Transverse colon (tissue), 4 donors: ENCODE measurements at regions not wholly inside any gene's neighbourhood (a gene's known extent, or its start where the extent isn't known, plus 50 kb on each side); places are given as distances from the start of the nearest gene placed in this dataset.

Experiments
- DNase-seq: peaks from one replicate; pipeline ENCODE4 v3.0.0-alpha.2; 2019
- H3K27ac ChIP-seq, 4 donors: fragments of 200-600 bp; sonication (generic); 2 replicates each; pipeline ENCODE4 v1.5.1; 2016 to 2018; ENCODE audit warnings: inconsistent platforms in 4 of 4
- H3K27me3 ChIP-seq: fragments of 200-600 bp; sonication (generic); 2 replicates; pipeline ENCODE4 v1.5.1; 2017; ENCODE audit warnings: inconsistent platforms
- H3K36me3 ChIP-seq, 4 donors: fragments of 200-600 bp; sonication (generic); 2 replicates each; pipeline ENCODE4 v1.5.1; 2017 to 2019; ENCODE audit warnings: inconsistent platforms in 4 of 4
- H3K4me1 ChIP-seq, 4 donors: fragments of 200-600 bp; sonication (generic); 2 replicates each; pipeline ENCODE4 v1.5.1; 2017 to 2020; ENCODE audit warnings: inconsistent platforms in 4 of 4
- H3K4me3 ChIP-seq, 4 donors: fragments of 200-600 bp; sonication (generic); 1 replicate in 1 of 4; 2 replicates in 3 of 4; pipeline versions ENCODE4 v1.5.1 to v1.6.1; 2017 to 2019; ENCODE audit warnings: inconsistent platforms in 4 of 4
- H3K9me3 ChIP-seq, 2 donors: fragments of 200-600 bp; sonication (generic); 2 replicates each; pipeline ENCODE4 v1.5.1; 2017 to 2019; ENCODE audit warnings: inconsistent platforms in 2 of 2
- EP300 ChIP-seq: sonication (generic); formaldehyde crosslinking; IDR thresholded peaks from one replicate; pipeline ENCODE4 v1.6.1; 2017; ENCODE audit warnings: antibody characterized with exemption, low read depth
- POLR2A ChIP-seq: fragments of 450-650 bp; IDR thresholded peaks from one replicate; pipeline ENCODE4 v1.6.1; 2016; ENCODE audit warnings: antibody characterized with exemption, mild to moderate bottlenecking, moderate library complexity
- POLR2AphosphoS5 ChIP-seq, 3 donors: sonication (generic); formaldehyde crosslinking; IDR thresholded peaks; one replicate each; pipeline ENCODE4 v1.6.1; 2016; ENCODE audit warnings: antibody characterized with exemption in 3 of 3
- WGBS, 2 donors: methylation state at CpG; one replicate each; pipeline ENCODE4 v1.1.5; 2018; ENCODE audit warnings: low coverage in 1 of 2; 5-methylcytosine and 5-hydroxymethylcytosine counted together
- in situ Hi-C, 4 donors: fragments of 200-750 bp; cut with MboI; loops; one replicate each; pipeline versions ENCODE4 v1.15.0 to v1.15.1; 2017; ENCODE audit warnings: low sequenced_read_pairs in 3 of 4, low pct_ligation_motif_present in 1 of 4, low pct_unique_long_range_greater_than_20kb in 1 of 4
- intact Hi-C: fragments of 100-400 bp; cut with DNase I; formaldehyde crosslinking; loops from one replicate; pipeline ENCODE4 v1.15.1; 2023; ENCODE audit warnings: low total_unique reads
- TF ChIP-seq, protein P1 (sequence below), 5 experiments: fragments of 200-600 bp in 3 of 5; fragments of 450-650 bp in 2 of 5; sonication (generic) in 3 of 5; IDR thresholded peaks; 1 replicate in 2 of 5; 2 replicates in 3 of 5; pipeline ENCODE4 v1.5.1; 2016 to 2017; ENCODE audit warnings: antibody characterized with exemption in 5 of 5, inconsistent platforms in 3 of 5, mild to moderate bottlenecking in 2 of 5, moderate library complexity in 1 of 5

DNA sequence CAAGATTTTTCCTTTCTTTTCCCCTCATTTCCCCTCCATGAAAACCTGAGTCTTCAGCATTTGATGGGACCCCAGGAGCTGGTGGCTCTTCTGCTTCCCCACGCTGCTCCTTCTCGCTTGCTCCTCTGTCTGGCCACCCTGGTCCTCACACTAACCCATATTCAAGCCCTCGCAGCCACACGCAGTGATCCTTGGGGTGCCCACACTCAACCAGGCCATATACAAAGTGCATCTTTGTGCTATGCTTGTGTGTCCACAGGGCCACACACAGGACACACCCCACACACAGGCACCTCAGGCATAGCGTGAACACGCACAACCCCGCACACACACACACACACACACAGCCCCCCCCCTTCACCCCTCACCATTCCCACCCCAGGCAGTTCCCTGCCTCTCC is 132.1 kb downstream of the URI1 start:
- H3K36me3 ChIP-seq, result no peaks in the 10 kb centered on the region
- TF ChIP-seq POLR2AphosphoS5 (IDR thresholded peaks at IDR 0.05) (no peak), POLR2A (no peak), EP300 (no peak)
- TF ChIP-seq, protein P1, sequence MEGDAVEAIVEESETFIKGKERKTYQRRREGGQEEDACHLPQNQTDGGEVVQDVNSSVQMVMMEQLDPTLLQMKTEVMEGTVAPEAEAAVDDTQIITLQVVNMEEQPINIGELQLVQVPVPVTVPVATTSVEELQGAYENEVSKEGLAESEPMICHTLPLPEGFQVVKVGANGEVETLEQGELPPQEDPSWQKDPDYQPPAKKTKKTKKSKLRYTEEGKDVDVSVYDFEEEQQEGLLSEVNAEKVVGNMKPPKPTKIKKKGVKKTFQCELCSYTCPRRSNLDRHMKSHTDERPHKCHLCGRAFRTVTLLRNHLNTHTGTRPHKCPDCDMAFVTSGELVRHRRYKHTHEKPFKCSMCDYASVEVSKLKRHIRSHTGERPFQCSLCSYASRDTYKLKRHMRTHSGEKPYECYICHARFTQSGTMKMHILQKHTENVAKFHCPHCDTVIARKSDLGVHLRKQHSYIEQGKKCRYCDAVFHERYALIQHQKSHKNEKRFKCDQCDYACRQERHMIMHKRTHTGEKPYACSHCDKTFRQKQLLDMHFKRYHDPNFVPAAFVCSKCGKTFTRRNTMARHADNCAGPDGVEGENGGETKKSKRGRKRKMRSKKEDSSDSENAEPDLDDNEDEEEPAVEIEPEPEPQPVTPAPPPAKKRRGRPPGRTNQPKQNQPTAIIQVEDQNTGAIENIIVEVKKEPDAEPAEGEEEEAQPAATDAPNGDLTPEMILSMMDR (IDR thresholded peaks at IDR 0.05), result no peak

DNA sequence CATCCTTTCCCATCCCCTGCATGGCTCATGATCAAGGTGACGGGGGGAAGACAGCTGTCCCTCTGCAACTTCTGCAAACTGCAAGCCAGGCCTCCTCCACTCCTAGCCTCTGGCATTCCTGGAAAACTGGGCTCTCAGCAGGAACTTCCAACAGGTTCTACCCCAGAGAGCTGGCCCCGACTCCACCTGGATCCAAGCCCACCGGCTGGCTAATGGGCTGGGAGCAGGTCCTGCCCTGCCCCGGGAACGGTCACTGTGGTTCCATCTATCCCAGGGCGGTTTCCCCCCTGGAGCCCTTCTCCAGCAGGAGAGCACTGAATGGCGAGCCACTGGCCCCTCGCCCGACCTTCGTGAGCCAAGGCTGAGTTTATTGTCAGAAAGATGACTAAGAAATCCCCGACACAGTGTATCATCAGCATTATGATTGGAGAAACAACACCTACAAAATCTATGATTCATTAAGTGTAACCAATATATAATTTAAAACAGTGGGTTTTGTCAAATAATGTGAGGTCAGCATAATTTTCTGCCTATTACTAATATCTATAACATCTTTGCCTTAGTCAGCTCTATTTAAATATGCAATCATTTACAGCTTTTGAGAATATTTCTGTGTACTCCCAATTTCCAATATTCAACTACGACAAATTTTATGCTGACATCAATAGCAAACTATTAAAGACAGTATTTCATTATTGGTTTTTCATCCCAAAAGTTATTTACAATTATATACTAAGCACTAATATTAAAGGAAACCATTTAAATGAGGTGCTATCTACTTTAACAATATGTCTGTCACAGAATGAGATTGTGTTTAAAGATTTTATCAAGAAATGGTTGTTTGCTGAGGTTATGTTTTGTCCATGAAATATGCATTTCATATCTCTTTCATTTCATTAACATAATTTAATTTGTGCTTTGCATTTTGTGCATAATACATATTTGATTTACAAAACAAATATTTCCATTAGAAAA is 133.0 kb downstream of the URI1 start:
- Histone ChIP-seq H3K27me3 (no peaks in the 10 kb centered on the region), H3K9me3 (no peaks in the 10 kb centered on the region), H3K4me1 (no peaks in the 10 kb centered on the region), H3K36me3 (no peaks in the 10 kb centered on the region), H3K27ac (no peak overlapping the region), H3K4me3 (no peak overlapping the region)
- WGBS, 2 donors, result 89 to 91% methylated on average over 6 to 12 of the region's 12 CpGs
- TF ChIP-seq, protein P1 (IDR thresholded peaks at IDR 0.05), result no peak
- TF ChIP-seq POLR2AphosphoS5 (IDR thresholded peaks at IDR 0.05) (no peak), POLR2A (no peak), EP300 (no peak)
- in situ Hi-C loops (no loop called here), intact Hi-C loops (no loop called here)
- DNase-seq, result no peak

More for the DNA sequence above, 132.1 kb downstream of the URI1 start:
- Histone ChIP-seq H3K27me3 (no peaks in the 10 kb centered on the region), H3K4me3 (no peak overlapping the region), H3K27ac (no peak overlapping the region), H3K4me1 (no peaks in the 10 kb centered on the region), H3K9me3 (no peaks in the 10 kb centered on the region)
- intact Hi-C loops (no loop called here), in situ Hi-C loops (no loop called here)
- DNase-seq, result no peak
- WGBS, 2 donors, result 93% methylated on average over 7 of the region's 7 CpGs; no CpG with 5 or more reads in 1 of the 2 donors

DNA sequence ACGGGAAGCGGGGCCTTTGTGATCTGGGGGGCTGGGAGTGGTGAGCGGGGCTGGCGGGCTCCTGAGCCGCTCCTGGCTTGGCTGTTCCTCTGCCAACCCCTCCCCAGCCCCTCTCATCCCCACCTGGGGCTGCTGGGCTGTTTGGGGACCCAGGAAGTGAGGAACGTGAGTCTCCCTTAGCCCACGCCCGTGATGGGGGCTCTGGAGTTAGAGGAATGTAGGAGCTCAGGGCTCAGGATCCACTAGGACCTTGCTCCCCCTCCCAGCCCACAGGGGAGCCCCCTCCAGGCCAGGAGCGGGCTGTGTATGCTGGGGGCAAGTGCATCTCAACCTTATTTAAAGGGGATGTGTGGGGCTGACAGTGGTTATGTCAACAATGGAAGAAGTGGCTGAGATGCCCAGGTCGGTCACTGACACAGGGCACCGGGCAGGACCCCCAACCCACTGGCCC is 134.1 kb downstream of the URI1 start:
- in situ Hi-C loops (no loop called here), intact Hi-C loops (no loop called here)
- Histone ChIP-seq H3K36me3 (no peaks in the 10 kb centered on the region), H3K9me3 (no peaks in the 10 kb centered on the region), H3K4me3 (no peak overlapping the region), H3K27ac (no peak overlapping the region), H3K4me1 (no peaks in the 10 kb centered on the region), H3K27me3 (no peaks in the 10 kb centered on the region)
- no peak for TF ChIP-seq POLR2A
- TF ChIP-seq, protein P1 (IDR thresholded peaks at IDR 0.05), result no peak
- WGBS, 2 donors, result 73% methylated on average over 11 of the region's 11 CpGs; no CpG with 5 or more reads in 1 of the 2 donors
- no peak for DNase-seq

DNA sequence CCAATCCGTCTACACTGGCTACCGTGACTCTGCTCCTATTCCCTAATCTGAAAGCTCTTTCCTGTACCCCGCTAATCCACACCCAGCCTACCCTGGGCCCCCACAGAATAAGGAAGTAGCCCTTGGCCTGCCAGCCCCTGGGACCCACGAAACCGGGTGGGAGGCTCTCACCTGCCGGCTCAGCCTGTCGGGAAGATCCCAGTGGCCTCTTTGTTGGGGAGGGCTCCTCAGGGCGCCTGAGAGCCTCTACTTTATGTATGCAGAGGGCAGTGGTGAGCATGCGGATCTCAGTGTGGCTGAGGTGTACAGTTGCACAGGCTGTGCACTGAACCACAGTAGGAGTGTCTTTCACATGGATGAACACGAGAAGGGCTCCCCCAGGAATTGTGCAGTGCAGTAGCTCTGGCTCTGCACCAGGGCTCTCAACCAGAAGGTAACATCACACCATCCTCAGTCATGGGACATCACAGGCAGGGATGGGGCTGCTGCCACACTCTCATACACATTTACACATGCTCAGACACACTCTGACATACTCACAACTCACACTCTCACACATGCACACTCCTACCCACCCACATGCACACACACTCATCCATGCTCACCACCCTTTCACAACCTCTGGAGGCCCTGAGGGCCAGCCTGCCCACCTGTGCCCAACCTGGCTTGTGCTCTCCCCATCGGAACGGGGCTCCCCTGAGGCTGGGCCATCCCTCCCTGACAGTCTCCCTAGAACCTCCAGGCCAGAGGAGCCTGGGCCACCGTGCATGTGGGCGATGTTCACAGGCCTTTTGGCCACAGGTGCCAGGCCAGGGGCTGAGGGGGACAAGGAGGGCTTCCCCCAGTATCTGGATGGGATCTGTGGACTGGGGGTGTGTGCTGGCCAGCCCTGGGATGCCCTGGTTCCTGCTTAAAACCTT is 135.0 kb downstream of the URI1 start:
- in situ Hi-C loops, result no loop called here
- no peak overlapping the region for H3K27ac ChIP-seq
- WGBS, 2 donors, result 65% methylated on average over 14 of the region's 14 CpGs; no CpG with 5 or more reads in 1 of the 2 donors

More for the DNA sequence above, 135.0 kb downstream of the URI1 start:
- no peak overlapping the region for H3K4me3 ChIP-seq
- TF ChIP-seq POLR2AphosphoS5 (IDR thresholded peaks at IDR 0.05) (no peak), POLR2A (no peak), EP300 (no peak)
- TF ChIP-seq, protein P1 (IDR thresholded peaks at IDR 0.05), result no peak
- H3K4me1 ChIP-seq, result no peaks in the 10 kb centered on the region
- no peaks in the 10 kb centered on the region for H3K36me3 ChIP-seq
- no peaks in the 10 kb centered on the region for H3K9me3 ChIP-seq
- DNase-seq, result peak; percentile 3
- intact Hi-C loops, result no loop called here
- no peaks in the 10 kb centered on the region for H3K27me3 ChIP-seq
